ENCODE measurements at regions not wholly inside any gene's neighbourhood (a gene's known extent, or its start where the extent isn't known, plus 50 kb on each side); places are given as distances from the start of the nearest gene placed in this dataset.

DNA sequence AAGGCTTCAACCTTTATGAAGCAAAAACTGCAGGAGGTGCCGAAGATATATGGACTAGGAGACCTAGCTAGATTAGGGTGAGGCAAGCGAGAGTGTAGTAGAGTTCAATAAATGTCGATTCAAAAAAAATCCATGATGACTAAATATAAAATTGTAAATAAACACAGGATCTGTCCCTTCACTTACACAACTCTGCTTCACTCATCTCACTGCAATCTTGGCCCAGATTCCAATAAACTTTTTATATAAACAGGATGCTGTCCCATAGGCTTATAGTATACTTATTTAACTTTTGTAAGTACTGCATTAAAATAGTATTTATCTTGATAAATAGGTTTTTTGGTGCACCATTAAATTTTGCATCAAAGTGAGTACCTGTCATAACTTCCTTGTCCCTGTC is 648.4 kb upstream of the NRSN1 start:
- Histone ChIP-seq H3K4me3 (ENCODE audit: low read length) (no peak overlapping the region), H3K27ac (ENCODE audit: low read length) (no peak overlapping the region), H3K9me3 (ENCODE audit: control insufficient read depth, low read depth, low read length) (no peaks in the 10 kb centered on the region), H3K27me3 (ENCODE audit: control insufficient read depth, insufficient read depth, low read length) (no peaks in the 10 kb centered on the region), H3K36me3 (ENCODE audit: control insufficient read depth, insufficient read depth, low read length) (no peaks in the 10 kb centered on the region), H3K4me1 (ENCODE audit: control insufficient read depth, insufficient read depth, low read length) (no peaks in the 10 kb centered on the region)
- 89% methylated on average over 3 of the region's 3 CpGs for WGBS (ENCODE audit: insufficient coverage, low lambda C conversion rate)
- no peak for DNase-seq

DNA sequence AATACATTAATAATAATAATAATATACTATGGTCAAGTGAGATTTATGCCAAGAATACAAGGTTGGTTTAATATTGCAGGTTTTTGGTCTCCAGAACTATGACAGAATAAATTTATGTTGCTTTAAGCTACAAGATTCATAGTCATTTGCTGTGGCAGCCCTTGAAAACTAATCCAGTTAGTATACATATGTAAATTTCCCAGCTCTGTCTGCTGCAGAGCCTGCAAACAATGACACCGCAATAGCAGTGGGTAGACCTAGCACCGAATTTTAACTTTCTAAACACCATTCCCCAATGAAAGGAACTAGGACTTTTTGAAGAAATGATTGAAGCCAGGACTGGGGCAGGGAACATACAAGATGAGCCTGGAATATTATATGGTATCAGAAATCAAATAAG is 647.7 kb upstream of the NRSN1 start:
- H3K4me3 ChIP-seq (ENCODE audit: low read length) = no peak overlapping the region
- no peaks in the 10 kb centered on the region for H3K27me3 ChIP-seq (ENCODE audit: control insufficient read depth, insufficient read depth, low read length)
- no CpG with 5 or more reads among the region's 2 CpGs for WGBS (ENCODE audit: insufficient coverage, low lambda C conversion rate)
- H3K4me1 ChIP-seq (ENCODE audit: control insufficient read depth, insufficient read depth, low read length) = no peaks in the 10 kb centered on the region
- H3K27ac ChIP-seq (ENCODE audit: low read length) = no peak overlapping the region
- H3K36me3 ChIP-seq (ENCODE audit: control insufficient read depth, insufficient read depth, low read length) = no peaks in the 10 kb centered on the region
- DNase-seq = no peak
- H3K9me3 ChIP-seq (ENCODE audit: control insufficient read depth, low read depth, low read length) = no peaks in the 10 kb centered on the region

DNA sequence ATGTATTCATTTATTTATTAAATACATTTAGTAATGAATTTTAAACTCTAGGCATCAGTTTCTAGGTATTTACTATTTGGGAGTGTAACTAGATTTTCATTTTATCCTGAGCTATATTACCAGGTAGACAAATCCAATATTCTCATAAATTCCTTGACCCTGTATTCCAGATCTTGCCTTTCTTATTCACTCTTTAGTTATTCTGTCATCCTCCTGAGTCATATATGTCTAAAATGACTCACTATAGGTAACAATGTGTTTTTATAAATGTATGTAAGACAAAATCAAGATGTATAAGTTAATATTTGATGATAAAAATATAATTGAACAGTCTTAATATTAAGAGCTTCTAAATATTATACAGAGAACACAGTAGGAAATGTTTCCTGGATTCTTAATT is 642.1 kb upstream of the NRSN1 start:
- no peaks in the 10 kb centered on the region for H3K9me3 ChIP-seq (ENCODE audit: control insufficient read depth, low read depth, low read length)
- H3K36me3 ChIP-seq (ENCODE audit: control insufficient read depth, insufficient read depth, low read length) = no peaks in the 10 kb centered on the region
- H3K27me3 ChIP-seq (ENCODE audit: control insufficient read depth, insufficient read depth, low read length) = no peaks in the 10 kb centered on the region
- no peak overlapping the region for H3K4me3 ChIP-seq (ENCODE audit: low read length)
- H3K4me1 ChIP-seq (ENCODE audit: control insufficient read depth, insufficient read depth, low read length) = no peaks in the 10 kb centered on the region
- DNase-seq = no peak
- no peak overlapping the region for H3K27ac ChIP-seq (ENCODE audit: low read length)

- H3K36me3 ChIP-seq (ENCODE audit: control insufficient read depth, insufficient read depth, low read length) = no peaks in the 10 kb centered on the region
- no peak for DNase-seq
- WGBS (ENCODE audit: insufficient coverage, low lambda C conversion rate) = no CpG with 5 or more reads among the region's 4 CpGs
- H3K27me3 ChIP-seq (ENCODE audit: control insufficient read depth, insufficient read depth, low read length) = no peaks in the 10 kb centered on the region
- H3K4me1 ChIP-seq (ENCODE audit: control insufficient read depth, insufficient read depth, low read length) = no peaks in the 10 kb centered on the region
- no peak overlapping the region for H3K4me3 ChIP-seq (ENCODE audit: low read length)
- H3K27ac ChIP-seq (ENCODE audit: low read length) = no peak overlapping the region
- H3K9me3 ChIP-seq (ENCODE audit: control insufficient read depth, low read depth, low read length) = no peaks in the 10 kb centered on the region
Measured at GRCh38 chr6:23494367-23494766, 631.6 kb upstream of the NRSN1 start.

DNA sequence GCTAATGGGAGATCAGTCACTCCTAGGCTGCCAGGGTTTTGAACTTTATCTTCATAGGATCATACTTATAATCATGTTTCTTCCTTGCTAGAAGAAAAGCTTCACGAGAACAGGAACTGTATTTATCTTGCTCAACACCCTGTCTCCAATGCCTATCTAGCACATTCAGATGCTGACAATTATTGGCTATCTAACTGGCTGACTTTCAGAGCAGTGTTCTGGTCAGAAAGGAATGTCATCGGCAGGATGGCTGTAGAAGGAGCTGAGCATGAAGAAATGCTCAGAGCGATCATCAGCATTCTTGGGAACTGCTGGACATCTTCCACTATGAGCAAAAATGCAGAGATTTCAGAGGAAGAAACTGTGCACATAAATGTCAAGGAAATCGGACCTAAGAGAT is 628.0 kb upstream of the NRSN1 start:
- 100% methylated on average over 2 of the region's 4 CpGs for WGBS (ENCODE audit: insufficient coverage, low lambda C conversion rate)
- DNase-seq = no peak
- no peak overlapping the region for H3K4me3 ChIP-seq (ENCODE audit: low read length)

GRCh38 chr6:23499549-23499948 is 626.5 kb upstream of the NRSN1 start:
- WGBS (ENCODE audit: insufficient coverage, low lambda C conversion rate) = 92% methylated on average over 1 of the region's 1 CpG
- Histone ChIP-seq H3K4me3 (ENCODE audit: low read length) (no peak overlapping the region), H3K4me1 (ENCODE audit: control insufficient read depth, insufficient read depth, low read length) (no peaks in the 10 kb centered on the region), H3K27me3 (ENCODE audit: control insufficient read depth, insufficient read depth, low read length) (no peaks in the 10 kb centered on the region), H3K36me3 (ENCODE audit: control insufficient read depth, insufficient read depth, low read length) (no peaks in the 10 kb centered on the region), H3K27ac (ENCODE audit: low read length) (no peak overlapping the region), H3K9me3 (ENCODE audit: control insufficient read depth, low read depth, low read length) (no peaks in the 10 kb centered on the region)
- no peak for DNase-seq

More for the DNA sequence above, 628.0 kb upstream of the NRSN1 start:
- H3K36me3 ChIP-seq (ENCODE audit: control insufficient read depth, insufficient read depth, low read length) = no peaks in the 10 kb centered on the region
- H3K4me1 ChIP-seq (ENCODE audit: control insufficient read depth, insufficient read depth, low read length) = no peaks in the 10 kb centered on the region
- no peaks in the 10 kb centered on the region for H3K9me3 ChIP-seq (ENCODE audit: control insufficient read depth, low read depth, low read length)
- H3K27ac ChIP-seq (ENCODE audit: low read length) = no peak overlapping the region
- H3K27me3 ChIP-seq (ENCODE audit: control insufficient read depth, insufficient read depth, low read length) = no peaks in the 10 kb centered on the region

DNA sequence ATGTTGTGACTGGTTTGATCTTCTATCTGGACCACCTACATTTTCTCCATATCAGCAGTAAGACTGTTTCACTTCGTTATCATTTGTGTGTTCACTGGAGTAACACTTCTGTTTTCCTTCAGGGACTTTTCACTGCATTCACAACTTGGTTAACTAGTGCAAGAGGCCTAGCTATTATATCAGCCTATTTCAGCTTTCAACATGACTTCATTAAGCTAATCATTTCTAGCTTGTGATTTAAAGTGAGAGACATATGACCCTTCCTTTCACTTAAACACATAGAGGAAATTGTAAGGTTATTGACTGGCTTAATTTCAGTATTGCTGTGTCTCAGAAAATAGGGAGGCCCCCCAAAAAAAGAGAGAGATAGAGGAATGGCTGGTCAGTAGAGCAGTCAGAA is 622.8 kb upstream of the NRSN1 start:
- Histone ChIP-seq H3K4me3 (ENCODE audit: low read length) (no peak overlapping the region), H3K27me3 (ENCODE audit: control insufficient read depth, insufficient read depth, low read length) (no peaks in the 10 kb centered on the region), H3K9me3 (ENCODE audit: control insufficient read depth, low read depth, low read length) (no peaks in the 10 kb centered on the region), H3K27ac (ENCODE audit: low read length) (no peak overlapping the region), H3K4me1 (ENCODE audit: control insufficient read depth, insufficient read depth, low read length) (no peaks in the 10 kb centered on the region), H3K36me3 (ENCODE audit: control insufficient read depth, insufficient read depth, low read length) (no peaks in the 10 kb centered on the region)
- WGBS (ENCODE audit: insufficient coverage, low lambda C conversion rate) = no CpG with 5 or more reads among the region's 1 CpG
- no peak for DNase-seq

- H3K36me3 ChIP-seq (ENCODE audit: control insufficient read depth, insufficient read depth, low read length) = no peaks in the 10 kb centered on the region
- WGBS (ENCODE audit: insufficient coverage, low lambda C conversion rate) = no CpG with 5 or more reads among the region's 3 CpGs
- no peak overlapping the region for H3K4me3 ChIP-seq (ENCODE audit: low read length)
- no peak for DNase-seq
- no peaks in the 10 kb centered on the region for H3K4me1 ChIP-seq (ENCODE audit: control insufficient read depth, insufficient read depth, low read length)
- H3K27ac ChIP-seq (ENCODE audit: low read length) = no peak overlapping the region
- H3K9me3 ChIP-seq (ENCODE audit: control insufficient read depth, low read depth, low read length) = no peaks in the 10 kb centered on the region
- H3K27me3 ChIP-seq (ENCODE audit: control insufficient read depth, insufficient read depth, low read length) = no peaks in the 10 kb centered on the region
Measured at GRCh38 chr6:23505026-23505425, 621.0 kb upstream of the NRSN1 start.

GRCh38 chr6:23510778-23511510 is 615.1 kb upstream of the NRSN1 start:
- no peaks in the 10 kb centered on the region for H3K27me3 ChIP-seq (ENCODE audit: control insufficient read depth, insufficient read depth, low read length)
- no peak for DNase-seq
- WGBS (ENCODE audit: insufficient coverage, low lambda C conversion rate) = 94% methylated on average over 2 of the region's 2 CpGs

DNA sequence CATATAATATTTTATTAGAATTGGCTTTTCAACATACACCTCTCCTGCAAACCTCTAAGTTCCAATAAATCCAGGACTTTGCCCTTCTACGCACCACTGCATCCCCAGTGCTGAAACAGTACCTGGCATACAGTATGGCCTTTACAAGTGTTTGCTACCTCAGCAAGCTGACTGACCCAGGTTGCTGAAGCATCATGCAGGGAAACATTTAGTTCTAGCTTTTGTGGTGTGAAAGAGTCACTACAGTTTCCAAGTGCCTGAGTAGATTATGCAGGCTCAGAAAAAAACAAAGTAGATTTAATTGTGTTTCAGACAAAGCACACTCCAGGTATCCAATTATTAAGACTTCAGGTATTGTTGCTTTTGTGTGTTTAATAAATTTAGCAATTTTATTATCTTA is 614.2 kb upstream of the NRSN1 start:
- Histone ChIP-seq H3K27ac (ENCODE audit: low read length) (no peak overlapping the region), H3K4me3 (ENCODE audit: low read length) (no peak overlapping the region), H3K27me3 (ENCODE audit: control insufficient read depth, insufficient read depth, low read length) (no peaks in the 10 kb centered on the region), H3K4me1 (ENCODE audit: control insufficient read depth, insufficient read depth, low read length) (no peaks in the 10 kb centered on the region), H3K36me3 (ENCODE audit: control insufficient read depth, insufficient read depth, low read length) (no peaks in the 10 kb centered on the region), H3K9me3 (ENCODE audit: control insufficient read depth, low read depth, low read length) (no peaks in the 10 kb centered on the region)
- no CpG with 5 or more reads among the region's 1 CpG for WGBS (ENCODE audit: insufficient coverage, low lambda C conversion rate)
- DNase-seq = no peak

More at GRCh38 chr6:23510778-23511510, 615.1 kb upstream of the NRSN1 start:
- Histone ChIP-seq H3K36me3 (ENCODE audit: control insufficient read depth, insufficient read depth, low read length) (no peaks in the 10 kb centered on the region), H3K4me3 (ENCODE audit: low read length) (no peak overlapping the region), H3K9me3 (ENCODE audit: control insufficient read depth, low read depth, low read length) (no peaks in the 10 kb centered on the region), H3K27ac (ENCODE audit: low read length) (no peak overlapping the region), H3K4me1 (ENCODE audit: control insufficient read depth, insufficient read depth, low read length) (no peaks in the 10 kb centered on the region)

- WGBS (ENCODE audit: insufficient coverage, low lambda C conversion rate) = 95% methylated on average over 3 of the region's 6 CpGs
- Histone ChIP-seq H3K27me3 (ENCODE audit: control insufficient read depth, insufficient read depth, low read length) (no peaks in the 10 kb centered on the region), H3K4me1 (ENCODE audit: control insufficient read depth, insufficient read depth, low read length) (no peaks in the 10 kb centered on the region), H3K36me3 (ENCODE audit: control insufficient read depth, insufficient read depth, low read length) (no peaks in the 10 kb centered on the region), H3K27ac (ENCODE audit: low read length) (no peak overlapping the region), H3K4me3 (ENCODE audit: low read length) (no peak overlapping the region), H3K9me3 (ENCODE audit: control insufficient read depth, low read depth, low read length) (no peaks in the 10 kb centered on the region)
- no peak for DNase-seq
Measured at GRCh38 chr6:23518294-23518693, 607.7 kb upstream of the NRSN1 start.

All from large intestine (tissue), 3 donors.